ENCODE measurements at regions not wholly inside any gene's neighbourhood (a gene's known extent, or its start where the extent isn't known, plus 50 kb on each side); places are given as distances from the start of the nearest gene placed in this dataset.
"Not testable (repeated sequence)": the region's sequence is repeated elsewhere in the genome, so short reads cannot be mapped to it uniquely, and the experiment has no call there.

DNA sequence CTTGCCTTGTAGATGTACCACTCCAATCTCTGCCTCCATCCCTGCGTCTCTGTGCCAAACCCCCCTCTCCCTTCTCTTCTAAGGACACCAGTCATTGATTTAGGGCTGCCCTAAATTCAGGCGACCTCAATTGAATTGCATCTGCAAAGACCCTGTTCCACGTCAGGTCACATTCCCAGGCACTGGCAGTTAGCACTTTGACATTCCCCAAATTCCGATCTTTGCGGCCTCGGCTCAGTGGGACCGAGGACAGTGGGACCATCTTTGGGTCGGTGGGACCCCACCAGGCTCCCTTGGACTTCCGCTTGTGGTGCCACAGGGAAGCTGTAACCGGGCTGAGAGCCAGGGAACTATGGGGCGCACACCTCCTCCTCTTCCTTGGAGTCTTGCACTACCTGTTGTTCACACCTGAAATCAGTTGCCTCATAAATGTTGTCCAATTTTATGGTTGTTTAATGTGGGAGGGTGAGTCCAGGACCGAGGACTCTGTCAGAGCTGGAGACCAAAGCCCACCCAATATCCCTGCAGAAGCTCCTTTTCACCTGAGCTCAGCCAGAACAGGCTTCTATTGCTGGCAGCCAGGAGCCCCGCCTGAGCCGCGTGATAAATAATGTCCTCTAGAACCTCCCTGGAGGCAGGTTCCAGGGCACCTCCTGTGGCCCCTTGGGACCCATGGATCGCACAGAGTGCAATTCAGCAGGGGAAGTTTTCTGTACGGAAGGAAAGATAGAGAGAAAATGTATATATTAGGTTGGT lies 271.6 kb downstream of the EIPR1 start:
- H3K36me3 ChIP-seq = no peaks in the 10 kb centered on the region
- in situ Hi-C loops (cut with MboI; ENCODE audit: low sequenced_read_pairs in 4 of 4) = no loop called here
- H3K27me3 ChIP-seq = no peaks in the 10 kb centered on the region
- TF ChIP-seq, protein P1, sequence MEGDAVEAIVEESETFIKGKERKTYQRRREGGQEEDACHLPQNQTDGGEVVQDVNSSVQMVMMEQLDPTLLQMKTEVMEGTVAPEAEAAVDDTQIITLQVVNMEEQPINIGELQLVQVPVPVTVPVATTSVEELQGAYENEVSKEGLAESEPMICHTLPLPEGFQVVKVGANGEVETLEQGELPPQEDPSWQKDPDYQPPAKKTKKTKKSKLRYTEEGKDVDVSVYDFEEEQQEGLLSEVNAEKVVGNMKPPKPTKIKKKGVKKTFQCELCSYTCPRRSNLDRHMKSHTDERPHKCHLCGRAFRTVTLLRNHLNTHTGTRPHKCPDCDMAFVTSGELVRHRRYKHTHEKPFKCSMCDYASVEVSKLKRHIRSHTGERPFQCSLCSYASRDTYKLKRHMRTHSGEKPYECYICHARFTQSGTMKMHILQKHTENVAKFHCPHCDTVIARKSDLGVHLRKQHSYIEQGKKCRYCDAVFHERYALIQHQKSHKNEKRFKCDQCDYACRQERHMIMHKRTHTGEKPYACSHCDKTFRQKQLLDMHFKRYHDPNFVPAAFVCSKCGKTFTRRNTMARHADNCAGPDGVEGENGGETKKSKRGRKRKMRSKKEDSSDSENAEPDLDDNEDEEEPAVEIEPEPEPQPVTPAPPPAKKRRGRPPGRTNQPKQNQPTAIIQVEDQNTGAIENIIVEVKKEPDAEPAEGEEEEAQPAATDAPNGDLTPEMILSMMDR (IDR thresholded peaks at IDR 0.05 in 4 of 5, conservative IDR thresholded peaks at IDR 0.05 in 1 of 5) = no peak
- TF ChIP-seq POLR2A (IDR thresholded peaks at IDR 0.05) = no peak
- intact Hi-C loops (cut with DNase I; ENCODE audit: low total_unique reads) = no loop called here
- DNase-seq = no peak
- H3K27ac ChIP-seq = no peak overlapping the region
- H3K4me1 ChIP-seq = no peaks in the 10 kb centered on the region
- no peaks in the 10 kb centered on the region for H3K9me3 ChIP-seq
- ATAC-seq = no peak
- H3K4me3 ChIP-seq = no peak overlapping the region

- H3K27me3 ChIP-seq; H3K4me1 ChIP-seq; in situ Hi-C loops (cut with MboI; ENCODE audit: low sequenced_read_pairs in 4 of 4); DNase-seq; H3K9me3 ChIP-seq; H3K27ac ChIP-seq; H3K36me3 ChIP-seq; H3K4me3 ChIP-seq; intact Hi-C loops (cut with DNase I; ENCODE audit: low total_unique reads); ATAC-seq: not testable (repeated sequence)
These were observed 272.4 kb downstream of the EIPR1 start for GRCh38 chr2:3104958-3105813.

DNA sequence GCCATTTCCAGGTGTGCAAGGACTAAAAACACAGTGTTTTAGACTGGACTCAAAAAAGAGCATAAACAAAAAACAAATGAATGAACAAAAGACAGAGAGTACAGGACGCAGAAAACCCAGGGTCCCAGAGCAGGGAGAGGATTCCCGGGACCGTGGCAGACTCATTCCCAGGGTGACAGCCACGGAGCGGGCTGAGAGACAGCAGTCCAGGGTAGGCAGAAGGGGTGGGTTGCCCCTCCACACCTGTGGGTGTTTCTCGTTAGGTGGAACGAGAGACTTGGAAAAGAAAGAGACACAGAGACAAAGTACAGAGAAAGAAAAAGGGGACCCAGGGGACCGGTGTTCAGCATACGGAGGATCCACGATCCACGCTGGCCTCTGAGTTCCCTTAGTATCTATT lies 273.4 kb downstream of the EIPR1 start:
- H3K36me3 ChIP-seq = no peaks in the 10 kb centered on the region
- no peaks in the 10 kb centered on the region for H3K4me1 ChIP-seq
- no peak for DNase-seq
- no peak for ATAC-seq
- H3K4me3 ChIP-seq = no peak overlapping the region
- no peak for TF ChIP-seq POLR2A (IDR thresholded peaks at IDR 0.05)
- H3K9me3 ChIP-seq = no peaks in the 10 kb centered on the region
- intact Hi-C loops (cut with DNase I; ENCODE audit: low total_unique reads) = no loop called here
- in situ Hi-C loops (cut with MboI; ENCODE audit: low sequenced_read_pairs in 4 of 4) = no loop called here
- no peaks in the 10 kb centered on the region for H3K27me3 ChIP-seq
- no peak overlapping the region for H3K27ac ChIP-seq

DNA sequence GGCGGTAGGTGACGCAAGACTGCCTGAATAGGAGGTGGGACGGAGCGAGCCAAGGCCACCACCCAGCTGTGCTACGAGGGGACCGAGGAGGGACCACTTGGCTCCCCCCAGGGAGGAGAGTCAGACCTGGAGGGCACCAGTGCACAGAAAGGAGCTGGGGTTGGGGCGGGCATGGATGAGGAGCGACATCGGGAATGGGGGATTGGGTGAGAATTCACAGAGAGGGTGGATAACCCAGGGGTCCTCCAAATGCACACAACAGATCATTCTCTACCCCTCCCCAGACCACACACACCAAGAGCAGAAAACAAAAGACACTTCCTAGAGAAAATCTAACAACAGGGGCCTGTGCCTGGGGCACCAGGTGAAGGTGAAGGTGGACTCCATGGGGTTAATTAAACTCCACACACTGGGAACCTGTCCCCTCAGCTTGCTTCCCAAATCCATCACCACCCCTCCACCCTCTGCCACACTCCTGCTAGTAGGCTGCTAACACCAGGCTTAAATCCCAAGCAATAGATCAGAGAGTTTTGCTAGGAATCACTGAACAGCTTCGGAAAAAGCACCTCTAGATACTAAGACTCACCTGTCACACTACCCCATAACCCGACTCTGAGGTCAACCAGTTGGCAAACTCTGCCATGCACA lies 274.6 kb downstream of the EIPR1 start:
- intact Hi-C loops (cut with DNase I; ENCODE audit: low total_unique reads) = no loop called here
- no peaks in the 10 kb centered on the region for H3K27me3 ChIP-seq

DNA sequence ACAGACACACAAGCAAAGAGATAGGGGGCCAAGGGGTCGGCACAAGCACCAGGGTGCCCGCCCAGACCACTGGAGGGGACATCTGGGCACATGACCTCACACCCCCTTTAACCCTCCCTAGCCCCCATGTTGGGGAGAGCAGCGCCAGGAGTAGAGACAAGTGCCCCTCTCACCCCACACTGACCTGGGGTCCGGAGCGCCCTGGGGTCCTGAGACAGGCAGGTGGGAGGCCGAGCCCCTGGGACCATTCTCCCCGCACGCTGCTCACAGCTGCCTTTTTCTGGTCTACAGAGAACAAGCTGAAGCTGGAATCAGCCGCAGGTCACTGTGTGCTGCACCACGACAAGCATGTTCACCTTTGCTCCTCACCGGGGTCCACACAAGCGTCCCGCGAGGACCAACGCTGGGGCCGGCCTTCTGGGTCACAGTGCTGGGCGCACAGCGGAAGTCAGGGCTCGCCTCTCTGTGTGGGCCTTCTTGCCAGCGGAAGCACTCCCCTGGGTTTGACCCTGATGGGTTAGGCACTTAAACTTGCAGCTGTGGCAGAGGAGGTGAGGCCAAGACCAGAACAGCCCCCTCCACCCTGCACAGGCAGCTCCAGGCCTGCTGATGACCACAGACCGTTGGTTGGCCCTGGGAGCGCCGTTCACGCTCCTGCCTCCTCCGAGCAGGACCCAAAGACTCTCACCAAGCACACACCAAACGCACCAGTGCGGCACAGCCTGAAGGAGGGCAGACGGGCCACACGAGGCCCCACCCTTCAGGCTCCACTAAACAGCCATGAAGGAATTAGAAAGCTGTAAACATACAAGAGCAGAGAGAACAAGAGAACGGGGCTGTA lies 275.3 kb downstream of the EIPR1 start:
- in situ Hi-C loops (cut with MboI; ENCODE audit: low sequenced_read_pairs in 4 of 4) = no loop called here
- TF ChIP-seq, protein P1 (IDR thresholded peaks at IDR 0.05 in 4 of 5, conservative IDR thresholded peaks at IDR 0.05 in 1 of 5) = no peak
- TF ChIP-seq POLR2A (IDR thresholded peaks at IDR 0.05) = no peak

More for the DNA sequence above, 274.6 kb downstream of the EIPR1 start:
- no peaks in the 10 kb centered on the region for H3K9me3 ChIP-seq
- TF ChIP-seq, protein P1 (IDR thresholded peaks at IDR 0.05 in 4 of 5, conservative IDR thresholded peaks at IDR 0.05 in 1 of 5) = no peak
- TF ChIP-seq POLR2A (IDR thresholded peaks at IDR 0.05) = no peak
- DNase-seq (no peak), ATAC-seq (no peak)
- H3K27ac ChIP-seq = no peak overlapping the region
- H3K4me3 ChIP-seq = no peak overlapping the region
- H3K36me3 ChIP-seq = no peaks in the 10 kb centered on the region
- no peaks in the 10 kb centered on the region for H3K4me1 ChIP-seq
- in situ Hi-C loops (cut with MboI; ENCODE audit: low sequenced_read_pairs in 4 of 4) = no loop called here

More for the DNA sequence above, 275.3 kb downstream of the EIPR1 start:
- DNase-seq (no peak), ATAC-seq (no peak)
- Histone ChIP-seq H3K27me3 (no peaks in the 10 kb centered on the region), H3K4me3 (no peak overlapping the region), H3K27ac (no peak overlapping the region), H3K36me3 (no peaks in the 10 kb centered on the region), H3K4me1 (no peaks in the 10 kb centered on the region), H3K9me3 (no peaks in the 10 kb centered on the region)
- intact Hi-C loops (cut with DNase I; ENCODE audit: low total_unique reads) = no loop called here

Data from gastrocnemius medialis (tissue), 4 donors.